ENCODE measurements at regions not wholly inside any gene's neighbourhood (a gene's known extent, or its start where the extent isn't known, plus 50 kb on each side); places are given as distances from the start of the nearest gene placed in this dataset.

- H3K27ac ChIP-seq (ENCODE audit: low read length), result no peak overlapping the region
- 58% methylated on average over 1 of the region's 1 CpG for WGBS (ENCODE audit: insufficient coverage)
- H3K36me3 ChIP-seq (ENCODE audit: control insufficient read depth in 2 of 2, extremely low read depth in 1 of 2, insufficient read depth in 1 of 2, low read length in 1 of 2), result no peaks in the 10 kb centered on the region
- H3K27me3 ChIP-seq (replicated peaks in 1 of 2; ENCODE audit: control insufficient read depth in 2 of 2, extremely low read depth in 1 of 2, insufficient read depth in 2 of 2, low read length in 1 of 2), result peaks cover 0 to 3% of the 10 kb centered on the region in 2 experiments
- peaks cover 3% of the 10 kb centered on the region for H3K36me3 Mint-ChIP-seq
- H3K4me3 ChIP-seq (ENCODE audit: control insufficient read depth in 1 of 2, extremely low read depth in 1 of 2, low read length in 1 of 2), result no peak overlapping the region
- no peaks in the 10 kb centered on the region for H3K4me1 ChIP-seq (ENCODE audit: control insufficient read depth in 1 of 2, extremely low read depth in 1 of 2, insufficient read depth in 2 of 2, low read length in 2 of 2)
- H3K9me3 ChIP-seq, result no peaks in the 10 kb centered on the region
- H3K4me3 Mint-ChIP-seq, result no peak overlapping the region
- no peak for ATAC-seq (replicated peaks in 1 of 4)
- CTCF ChIA-PET, result no interaction called here
- no peak for DNase-seq
- H3K4me1 Mint-ChIP-seq, result no peaks in the 10 kb centered on the region
- H3K27me3 Mint-ChIP-seq, result no peaks in the 10 kb centered on the region
- POLR2A ChIA-PET, result no interaction called here
- H3K27ac Mint-ChIP-seq, result no peak overlapping the region
- H3K9me3 Mint-ChIP-seq, result peaks cover 11 to 39% (median 21%) of the 10 kb centered on the region in 3 donors
Observed at GRCh38 chr7:67882843-67883242, 886.2 kb downstream of the TYW1 start.

DNA sequence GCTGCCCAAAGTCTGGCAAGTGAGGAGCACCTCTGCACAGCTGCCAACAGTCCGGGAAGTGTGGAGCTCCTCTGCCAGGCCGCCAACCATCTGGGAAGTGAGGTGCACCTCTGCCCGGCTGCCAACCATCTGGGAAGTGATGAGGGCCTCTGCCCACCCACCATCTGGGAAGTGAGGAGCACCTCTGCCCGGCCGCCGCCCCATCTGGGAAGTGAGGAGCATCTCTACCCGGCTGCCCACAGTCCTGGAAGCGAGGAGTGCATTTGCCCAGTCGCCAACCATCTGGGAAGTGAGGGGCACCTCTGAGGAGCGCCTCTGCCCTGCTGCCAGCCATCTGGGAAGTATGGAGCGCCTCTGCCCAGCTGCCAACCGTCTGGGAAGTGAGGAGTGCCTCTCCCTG, 893.7 kb downstream of the TYW1 start:
- DNase-seq (no peak), ATAC-seq (replicated peaks in 1 of 4) (no peak)
- Histone ChIP-seq H3K9me3 (no peaks in the 10 kb centered on the region), H3K4me1 (ENCODE audit: control insufficient read depth in 1 of 2, extremely low read depth in 1 of 2, insufficient read depth in 2 of 2, low read length in 2 of 2) (no peaks in the 10 kb centered on the region), H3K27ac (ENCODE audit: low read length) (no peak overlapping the region), H3K36me3 (ENCODE audit: control insufficient read depth in 2 of 2, extremely low read depth in 1 of 2, insufficient read depth in 1 of 2, low read length in 1 of 2) (no peaks in the 10 kb centered on the region), H3K4me3 (ENCODE audit: control insufficient read depth in 1 of 2, extremely low read depth in 1 of 2, low read length in 1 of 2) (no peak overlapping the region), H3K27me3 (replicated peaks in 1 of 2; ENCODE audit: control insufficient read depth in 2 of 2, extremely low read depth in 1 of 2, insufficient read depth in 2 of 2, low read length in 1 of 2) (no peaks in the 10 kb centered on the region)
- H3K9me3 Mint-ChIP-seq, result peaks cover 8 to 19% (median 11%) of the 10 kb centered on the region in 3 donors
- no peak overlapping the region for H3K27ac Mint-ChIP-seq
- WGBS (ENCODE audit: insufficient coverage), result 68% methylated on average over 12 of the region's 12 CpGs
- H3K27me3 Mint-ChIP-seq, result no peaks in the 10 kb centered on the region
- H3K36me3 Mint-ChIP-seq, result no peaks in the 10 kb centered on the region
- no peak overlapping the region for H3K4me3 Mint-ChIP-seq
- H3K4me1 Mint-ChIP-seq, result no peaks in the 10 kb centered on the region
- ChIA-PET CTCF (no interaction called here), POLR2A (interaction anchor here in 1 of 2 donors (0.6 kb wide), 1 partner anchor 138 kb away, joined by 3 read pairs; no protein-coding TSS in a partner anchor)

DNA sequence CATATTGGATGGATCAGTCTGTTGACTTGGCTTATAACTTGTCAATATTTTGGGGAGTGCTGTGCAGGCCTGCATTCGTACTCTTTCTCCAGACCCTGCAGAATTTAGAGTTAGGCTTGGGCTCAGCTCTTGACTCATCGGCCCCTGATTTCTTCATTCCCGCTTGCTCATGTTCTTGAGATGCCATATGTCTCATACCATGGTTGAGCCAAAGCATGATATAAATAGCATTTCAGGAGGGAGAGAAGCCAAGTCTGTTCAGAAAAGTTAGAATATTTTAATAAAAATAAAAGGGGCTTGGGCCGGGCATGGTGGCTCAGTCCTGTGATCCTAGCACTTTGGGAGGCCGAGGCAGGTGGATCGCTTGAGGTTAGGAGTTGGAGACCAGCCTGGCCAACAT, 898.1 kb downstream of the TYW1 start:
- Mint-ChIP-seq H3K4me1 (no peaks in the 10 kb centered on the region), H3K27ac (no peak overlapping the region), H3K4me3 (no peak overlapping the region), H3K9me3 (peaks cover 9 to 17% (median 17%) of the 10 kb centered on the region in 3 donors), H3K36me3 (no peaks in the 10 kb centered on the region), H3K27me3 (no peaks in the 10 kb centered on the region)
- no peak overlapping the region for H3K27ac ChIP-seq (ENCODE audit: low read length)
- H3K9me3 ChIP-seq, result no peaks in the 10 kb centered on the region
- H3K4me1 ChIP-seq (ENCODE audit: control insufficient read depth in 1 of 2, extremely low read depth in 1 of 2, insufficient read depth in 2 of 2, low read length in 2 of 2), result no peaks in the 10 kb centered on the region
- no peaks in the 10 kb centered on the region for H3K36me3 ChIP-seq (ENCODE audit: control insufficient read depth in 2 of 2, extremely low read depth in 1 of 2, insufficient read depth in 1 of 2, low read length in 1 of 2)
- no peak for ATAC-seq (replicated peaks in 1 of 4)
- H3K27me3 ChIP-seq (replicated peaks in 1 of 2; ENCODE audit: control insufficient read depth in 2 of 2, extremely low read depth in 1 of 2, insufficient read depth in 2 of 2, low read length in 1 of 2), result no peaks in the 10 kb centered on the region
- CTCF ChIA-PET, result no interaction called here
- no peak overlapping the region for H3K4me3 ChIP-seq (ENCODE audit: control insufficient read depth in 1 of 2, extremely low read depth in 1 of 2, low read length in 1 of 2)
- no peak for DNase-seq
- WGBS (ENCODE audit: insufficient coverage), result 80% methylated on average over 2 of the region's 6 CpGs
- POLR2A ChIA-PET, result no interaction called here

- Histone ChIP-seq H3K36me3 (ENCODE audit: control insufficient read depth in 2 of 2, extremely low read depth in 1 of 2, insufficient read depth in 1 of 2, low read length in 1 of 2) (no peaks in the 10 kb centered on the region), H3K4me1 (ENCODE audit: control insufficient read depth in 1 of 2, extremely low read depth in 1 of 2, insufficient read depth in 2 of 2, low read length in 2 of 2) (no peaks in the 10 kb centered on the region), H3K9me3 (peaks cover 2% of the 10 kb centered on the region), H3K4me3 (ENCODE audit: control insufficient read depth in 1 of 2, extremely low read depth in 1 of 2, low read length in 1 of 2) (no peak overlapping the region), H3K27me3 (replicated peaks in 1 of 2; ENCODE audit: control insufficient read depth in 2 of 2, extremely low read depth in 1 of 2, insufficient read depth in 2 of 2, low read length in 1 of 2) (no peaks in the 10 kb centered on the region), H3K27ac (ENCODE audit: low read length) (no peak overlapping the region)
- ChIA-PET CTCF (no interaction called here), POLR2A (no interaction called here)
- ATAC-seq (replicated peaks in 1 of 4), result no peak
- Mint-ChIP-seq H3K27me3 (no peaks in the 10 kb centered on the region), H3K27ac (no peak overlapping the region), H3K36me3 (no peaks in the 10 kb centered on the region), H3K4me3 (no peak overlapping the region), H3K9me3 (peaks cover 9 to 19% (median 15%) of the 10 kb centered on the region in 3 donors), H3K4me1 (no peaks in the 10 kb centered on the region)
- DNase-seq, result no peak
Observed at GRCh38 chr7:67896721-67897120, 900.1 kb downstream of the TYW1 start.

DNA sequence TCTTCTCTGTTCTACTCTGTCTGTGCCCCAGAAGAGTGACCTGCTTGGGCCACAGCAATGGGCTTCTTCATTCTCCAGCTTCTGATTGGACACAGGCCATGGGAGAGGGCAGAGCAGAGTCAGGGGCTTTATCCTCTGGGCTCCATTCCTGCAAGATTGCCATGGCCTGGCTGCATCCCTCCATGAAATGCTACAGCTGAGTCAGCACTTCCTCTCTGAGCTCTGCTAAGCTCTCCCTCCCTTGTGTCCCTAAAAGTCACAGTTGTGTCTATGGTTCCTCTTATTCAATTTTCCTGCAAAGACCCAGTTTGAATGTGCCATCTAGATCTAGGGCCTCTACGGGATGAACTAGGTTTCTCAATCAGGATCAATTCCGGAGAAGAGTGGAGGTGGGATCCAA, 903.8 kb downstream of the TYW1 start:
- 88% methylated on average over 2 of the region's 2 CpGs for WGBS (ENCODE audit: insufficient coverage)
- Mint-ChIP-seq H3K9me3 (peaks cover 12 to 28% (median 15%) of the 10 kb centered on the region in 3 donors), H3K27ac (no peak overlapping the region), H3K4me3 (no peak overlapping the region), H3K4me1 (no peaks in the 10 kb centered on the region), H3K36me3 (no peaks in the 10 kb centered on the region), H3K27me3 (no peaks in the 10 kb centered on the region)
- CTCF ChIA-PET, result no interaction called here
- H3K27me3 ChIP-seq (replicated peaks in 1 of 2; ENCODE audit: control insufficient read depth in 2 of 2, extremely low read depth in 1 of 2, insufficient read depth in 2 of 2, low read length in 1 of 2), result no peaks in the 10 kb centered on the region
- no peaks in the 10 kb centered on the region for H3K4me1 ChIP-seq (ENCODE audit: control insufficient read depth in 1 of 2, extremely low read depth in 1 of 2, insufficient read depth in 2 of 2, low read length in 2 of 2)
- POLR2A ChIA-PET, result no interaction called here
- H3K27ac ChIP-seq (ENCODE audit: low read length), result no peak overlapping the region
- H3K36me3 ChIP-seq (ENCODE audit: control insufficient read depth in 2 of 2, extremely low read depth in 1 of 2, insufficient read depth in 1 of 2, low read length in 1 of 2), result no peaks in the 10 kb centered on the region
- no peak overlapping the region for H3K4me3 ChIP-seq (ENCODE audit: control insufficient read depth in 1 of 2, extremely low read depth in 1 of 2, low read length in 1 of 2)
- peaks cover 2% of the 10 kb centered on the region for H3K9me3 ChIP-seq
- ATAC-seq (replicated peaks in 1 of 4) (no peak), DNase-seq (no peak)

DNA sequence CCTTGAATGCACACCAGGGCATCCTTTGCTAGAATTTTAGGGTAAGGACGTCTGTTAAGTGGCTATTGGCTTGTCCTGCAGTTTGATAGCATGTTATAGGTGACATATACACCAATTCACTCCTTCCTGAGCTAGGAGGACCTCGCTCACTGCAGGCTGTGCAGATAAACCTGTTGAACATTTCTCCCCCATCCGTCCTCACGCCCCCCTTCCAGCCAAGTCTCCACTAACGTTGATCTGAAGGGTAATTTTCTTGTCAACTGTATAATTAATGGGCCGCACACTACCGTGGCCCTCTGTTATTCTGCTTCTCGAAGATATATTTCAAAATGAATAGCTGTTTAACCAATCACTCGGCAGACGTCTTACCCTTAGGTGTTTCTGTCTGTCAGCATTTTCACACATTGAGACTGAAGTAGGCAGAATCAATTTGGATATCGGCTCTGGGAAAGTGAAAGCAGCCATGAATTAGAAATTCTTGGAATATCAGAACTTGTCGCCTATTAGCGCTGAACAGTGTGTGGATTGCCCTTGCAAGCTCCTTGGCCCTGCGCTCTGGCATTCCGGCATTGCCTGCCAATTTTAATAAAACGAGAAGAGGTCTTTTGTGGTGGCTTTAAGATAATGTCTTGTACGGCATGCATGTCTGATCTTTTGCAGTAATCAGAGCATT, 905.3 kb downstream of the TYW1 start:
- WGBS (ENCODE audit: insufficient coverage), result 92% methylated on average over 9 of the region's 17 CpGs

DNA sequence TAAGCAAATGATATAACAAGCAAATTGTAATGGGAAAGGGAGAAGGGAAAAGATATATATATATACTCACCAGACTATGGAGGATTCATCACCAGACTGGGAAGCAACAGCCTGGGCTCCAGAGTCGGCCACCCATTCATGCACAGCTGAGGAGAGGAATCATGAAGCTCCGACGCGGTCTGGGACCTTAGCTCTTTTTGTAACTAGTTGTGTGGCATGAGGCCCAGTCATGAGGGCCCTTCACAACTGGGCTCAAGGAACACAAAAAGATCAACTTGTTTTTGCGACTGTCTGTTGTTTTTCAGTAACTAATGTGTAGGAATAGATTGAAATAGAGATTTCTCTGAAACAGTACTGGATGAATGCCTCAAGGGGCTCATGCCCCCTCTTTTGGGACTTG, 911.2 kb downstream of the TYW1 start:
- 96% methylated on average over 4 of the region's 5 CpGs for WGBS (ENCODE audit: insufficient coverage)
- no peaks in the 10 kb centered on the region for H3K27me3 Mint-ChIP-seq
- no peaks in the 10 kb centered on the region for H3K27me3 ChIP-seq (replicated peaks in 1 of 2; ENCODE audit: control insufficient read depth in 2 of 2, extremely low read depth in 1 of 2, insufficient read depth in 2 of 2, low read length in 1 of 2)
- H3K36me3 Mint-ChIP-seq, result no peaks in the 10 kb centered on the region
- no peak overlapping the region for H3K27ac Mint-ChIP-seq
- H3K9me3 ChIP-seq, result no peaks in the 10 kb centered on the region
- H3K27ac ChIP-seq (ENCODE audit: low read length), result no peak overlapping the region
- no peaks in the 10 kb centered on the region for H3K36me3 ChIP-seq (ENCODE audit: control insufficient read depth in 2 of 2, extremely low read depth in 1 of 2, insufficient read depth in 1 of 2, low read length in 1 of 2)
- H3K4me3 ChIP-seq (ENCODE audit: control insufficient read depth in 1 of 2, extremely low read depth in 1 of 2, low read length in 1 of 2), result no peak overlapping the region
- H3K4me1 Mint-ChIP-seq, result no peaks in the 10 kb centered on the region
- DNase-seq (no peak), ATAC-seq (replicated peaks in 1 of 4) (no peak)
- H3K4me3 Mint-ChIP-seq, result no peak overlapping the region
- CTCF ChIA-PET, result no interaction called here
- peaks cover 12 to 21% (median 21%) of the 10 kb centered on the region in 3 donors for H3K9me3 Mint-ChIP-seq
- POLR2A ChIA-PET, result no interaction called here
- H3K4me1 ChIP-seq (ENCODE audit: control insufficient read depth in 1 of 2, extremely low read depth in 1 of 2, insufficient read depth in 2 of 2, low read length in 2 of 2), result no peaks in the 10 kb centered on the region

More for the DNA sequence above, 905.3 kb downstream of the TYW1 start:
- peaks cover 2% of the 10 kb centered on the region for H3K9me3 ChIP-seq
- DNase-seq (no peak), ATAC-seq (replicated peaks in 1 of 4) (no peak)
- ChIA-PET POLR2A (no interaction called here), CTCF (no interaction called here)
- H3K27me3 ChIP-seq (replicated peaks in 1 of 2; ENCODE audit: control insufficient read depth in 2 of 2, extremely low read depth in 1 of 2, insufficient read depth in 2 of 2, low read length in 1 of 2), result no peaks in the 10 kb centered on the region
- no peaks in the 10 kb centered on the region for H3K36me3 ChIP-seq (ENCODE audit: control insufficient read depth in 2 of 2, extremely low read depth in 1 of 2, insufficient read depth in 1 of 2, low read length in 1 of 2)
- H3K27ac Mint-ChIP-seq, result no peak overlapping the region
- no peak overlapping the region for H3K27ac ChIP-seq (ENCODE audit: low read length)
- H3K4me1 ChIP-seq (ENCODE audit: control insufficient read depth in 1 of 2, extremely low read depth in 1 of 2, insufficient read depth in 2 of 2, low read length in 2 of 2), result no peaks in the 10 kb centered on the region
- no peaks in the 10 kb centered on the region for H3K36me3 Mint-ChIP-seq
- H3K27me3 Mint-ChIP-seq, result no peaks in the 10 kb centered on the region
- H3K4me3 Mint-ChIP-seq, result no peak overlapping the region
- peaks cover 16 to 22% (median 22%) of the 10 kb centered on the region in 3 donors for H3K9me3 Mint-ChIP-seq
- no peaks in the 10 kb centered on the region for H3K4me1 Mint-ChIP-seq
- no peak overlapping the region for H3K4me3 ChIP-seq (ENCODE audit: control insufficient read depth in 1 of 2, extremely low read depth in 1 of 2, low read length in 1 of 2)
